ENCODE measurements at regions not wholly inside any gene's neighbourhood (a gene's known extent, or its start where the extent isn't known, plus 50 kb on each side); places are given as distances from the start of the nearest gene placed in this dataset.
A peak's percentile ranks its signal among the peaks of the same experiment; 100 is the strongest.
"Not testable (repeated sequence)": the region's sequence is repeated elsewhere in the genome, so short reads cannot be mapped to it uniquely, and the experiment has no call there.

- DNase-seq (ENCODE audit: low read depth, low spot score), result no peak
- in situ Hi-C loops (cut with HindIII; ENCODE audit: low pct_unique_long_range_greater_than_20kb, low sequenced_read_pairs), result no loop called here
Observed at GRCh38 chr15:66877477-66878271, 175.6 kb downstream of the SMAD6 start.

- no peak for DNase-seq (ENCODE audit: low read depth, low spot score)
- in situ Hi-C loops (cut with HindIII; ENCODE audit: low pct_unique_long_range_greater_than_20kb, low sequenced_read_pairs), result no loop called here
Observed at GRCh38 chr15:66878761-66879160, 176.7 kb downstream of the SMAD6 start.

- in situ Hi-C loops (cut with HindIII; ENCODE audit: low pct_unique_long_range_greater_than_20kb, low sequenced_read_pairs), result no loop called here
- DNase-seq (ENCODE audit: low read depth, low spot score), result no peak
Observed at GRCh38 chr15:66879531-66880368, 177.7 kb downstream of the SMAD6 start.

GRCh38 chr15:66880380-66881155 lies 178.5 kb downstream of the SMAD6 start:
- DNase-seq (ENCODE audit: low read depth, low spot score), result no peak
- in situ Hi-C loops (cut with HindIII; ENCODE audit: low pct_unique_long_range_greater_than_20kb, low sequenced_read_pairs), result no loop called here

GRCh38 chr15:66881173-66881905 lies 179.3 kb downstream of the SMAD6 start:
- no peak for DNase-seq (ENCODE audit: low read depth, low spot score)
- in situ Hi-C loops (cut with HindIII; ENCODE audit: low pct_unique_long_range_greater_than_20kb, low sequenced_read_pairs), result no loop called here

GRCh38 chr15:66882251-66883020 lies 180.4 kb downstream of the SMAD6 start:
- DNase-seq (ENCODE audit: low read depth, low spot score), result no peak
- in situ Hi-C loops (cut with HindIII; ENCODE audit: low pct_unique_long_range_greater_than_20kb, low sequenced_read_pairs), result no loop called here

GRCh38 chr15:66883284-66883911 lies 181.4 kb downstream of the SMAD6 start:
- DNase-seq (ENCODE audit: low read depth, low spot score), result peak; percentile 29
- in situ Hi-C loops (cut with HindIII; ENCODE audit: low pct_unique_long_range_greater_than_20kb, low sequenced_read_pairs), result no loop called here

GRCh38 chr15:66884115-66884622 lies 181.2 kb upstream of the SMAD3 start:
- no peak for DNase-seq (ENCODE audit: low read depth, low spot score)
- in situ Hi-C loops (cut with HindIII; ENCODE audit: low pct_unique_long_range_greater_than_20kb, low sequenced_read_pairs), result no loop called here

GRCh38 chr15:66884661-66885237 lies 180.7 kb upstream of the SMAD3 start:
- in situ Hi-C loops (cut with HindIII; ENCODE audit: low pct_unique_long_range_greater_than_20kb, low sequenced_read_pairs), result no loop called here
- no peak for DNase-seq (ENCODE audit: low read depth, low spot score)

GRCh38 chr15:66885281-66885915 lies 180.0 kb upstream of the SMAD3 start:
- in situ Hi-C loops (cut with HindIII; ENCODE audit: low pct_unique_long_range_greater_than_20kb, low sequenced_read_pairs), result no loop called here
- no peak for DNase-seq (ENCODE audit: low read depth, low spot score)

- DNase-seq (ENCODE audit: low read depth, low spot score), result no peak
- in situ Hi-C loops (cut with HindIII; ENCODE audit: low pct_unique_long_range_greater_than_20kb, low sequenced_read_pairs), result no loop called here
Observed at GRCh38 chr15:66886241-66886675, 179.1 kb upstream of the SMAD3 start.

GRCh38 chr15:66886686-66887273 lies 178.6 kb upstream of the SMAD3 start:
- in situ Hi-C loops (cut with HindIII; ENCODE audit: low pct_unique_long_range_greater_than_20kb, low sequenced_read_pairs), result no loop called here
- no peak for DNase-seq (ENCODE audit: low read depth, low spot score)

GRCh38 chr15:66889298-66889697 lies 176.1 kb upstream of the SMAD3 start:
- DNase-seq (ENCODE audit: low read depth, low spot score); in situ Hi-C loops (cut with HindIII; ENCODE audit: low pct_unique_long_range_greater_than_20kb, low sequenced_read_pairs): not testable (repeated sequence)

- in situ Hi-C loops (cut with HindIII; ENCODE audit: low pct_unique_long_range_greater_than_20kb, low sequenced_read_pairs), result no loop called here
- DNase-seq (ENCODE audit: low read depth, low spot score), result no peak
Observed at GRCh38 chr15:66891776-66892175, 173.6 kb upstream of the SMAD3 start.

- DNase-seq (ENCODE audit: low read depth, low spot score), result no peak
- in situ Hi-C loops (cut with HindIII; ENCODE audit: low pct_unique_long_range_greater_than_20kb, low sequenced_read_pairs), result no loop called here
Observed at GRCh38 chr15:66893294-66893693, 172.1 kb upstream of the SMAD3 start.

Measured in SK-MEL-5 (cell line).